HS-5 (cell line): ENCODE measurements at regions not wholly inside any gene's neighbourhood (a gene's known extent, or its start where the extent isn't known, plus 50 kb on each side); places are given as distances from the start of the nearest gene placed in this dataset.
A peak's percentile ranks its signal among the peaks of the same experiment; 100 is the strongest.

Source experiments
- DNase-seq: peaks from one replicate; pipeline ENCODE4 v3.0.0-alpha.2; 2012; ENCODE audit warnings: low read depth

GRCh38 chr15:88707771-88708654 lies 69.2 kb downstream of the ISG20 start:
- DNase-seq: peak; percentile 32

GRCh38 chr15:88708655-88709054 lies 69.8 kb downstream of the ISG20 start:
- DNase-seq: no peak

- no peak for DNase-seq
Measured at GRCh38 chr15:88710027-88710715, 71.4 kb downstream of the ISG20 start.

- DNase-seq: no peak
Measured at GRCh38 chr15:88711806-88712205, 73.0 kb downstream of the ISG20 start.

GRCh38 chr15:88714782-88715372 lies 76.1 kb downstream of the ISG20 start:
- DNase-seq: no peak

- DNase-seq: no peak
Measured at GRCh38 chr15:88716543-88717381, 77.9 kb downstream of the ISG20 start.

- DNase-seq: no peak
Measured at GRCh38 chr15:88717382-88718031, 78.7 kb downstream of the ISG20 start.

GRCh38 chr15:88718731-88719130 lies 79.9 kb downstream of the ISG20 start:
- no peak for DNase-seq

- DNase-seq: no peak
Measured at GRCh38 chr15:88719654-88720053, 80.8 kb downstream of the ISG20 start.

GRCh38 chr15:88725305-88726210 lies 77.7 kb upstream of the ACAN start:
- no peak for DNase-seq

GRCh38 chr15:88727439-88727838 lies 75.8 kb upstream of the ACAN start:
- DNase-seq: no peak

GRCh38 chr15:88729581-88729980 lies 73.7 kb upstream of the ACAN start:
- no peak for DNase-seq

- DNase-seq: no peak
Measured at GRCh38 chr15:88730751-88731150, 72.5 kb upstream of the ACAN start.

- DNase-seq: no peak
Measured at GRCh38 chr15:88735212-88735611, 68.0 kb upstream of the ACAN start.

- DNase-seq: no peak
Measured at GRCh38 chr15:88736204-88736603, 67.0 kb upstream of the ACAN start.

GRCh38 chr15:88738796-88739195 lies 64.4 kb upstream of the ACAN start:
- no peak for DNase-seq

GRCh38 chr15:88739541-88739940 lies 63.7 kb upstream of the ACAN start:
- no peak for DNase-seq

GRCh38 chr15:88740356-88740755 lies 62.9 kb upstream of the ACAN start:
- DNase-seq: no peak

GRCh38 chr15:88741046-88741445 lies 62.2 kb upstream of the ACAN start:
- no peak for DNase-seq

- no peak for DNase-seq
Measured at GRCh38 chr15:88741671-88742070, 61.6 kb upstream of the ACAN start.

GRCh38 chr15:88742161-88742560 lies 61.1 kb upstream of the ACAN start:
- no peak for DNase-seq
